Medulla oblongata (tissue), 1 donor: ENCODE measurements at regions not wholly inside any gene's neighbourhood (a gene's known extent, or its start where the extent isn't known, plus 50 kb on each side); places are given as distances from the start of the nearest gene placed in this dataset.

Source experiments
- DNase-seq: peaks from one replicate; pipeline ENCODE4 v3.0.0-alpha.2; 2015; ENCODE audit errors: extremely low spot score

DNA sequence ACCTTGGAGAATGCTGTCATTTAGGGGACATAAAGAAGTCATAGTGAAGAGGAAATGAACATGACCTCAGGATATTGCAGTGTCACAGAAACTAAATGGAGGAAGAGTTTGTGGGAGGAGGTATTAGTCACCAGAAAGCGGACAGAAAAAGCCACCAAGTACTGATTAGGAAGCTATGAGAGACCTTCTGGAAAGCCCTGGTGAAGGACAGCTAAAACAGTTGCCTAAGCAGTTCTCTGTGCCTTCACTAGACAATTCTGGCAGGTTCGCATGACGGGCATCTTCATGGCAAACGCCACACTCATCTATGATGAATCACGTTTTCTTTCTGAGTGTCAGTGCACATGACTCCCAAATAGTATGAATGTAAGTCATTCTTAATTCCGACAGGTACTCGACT lies 325.8 kb downstream of the C11orf87 start:
- DNase-seq: peak; percentile 58

- no peak for DNase-seq
Observed at GRCh38 chr11:109749476-109749875, 327.5 kb downstream of the C11orf87 start.

- no peak for DNase-seq
Observed at GRCh38 chr11:109750964-109751363, 329.0 kb downstream of the C11orf87 start.

DNA sequence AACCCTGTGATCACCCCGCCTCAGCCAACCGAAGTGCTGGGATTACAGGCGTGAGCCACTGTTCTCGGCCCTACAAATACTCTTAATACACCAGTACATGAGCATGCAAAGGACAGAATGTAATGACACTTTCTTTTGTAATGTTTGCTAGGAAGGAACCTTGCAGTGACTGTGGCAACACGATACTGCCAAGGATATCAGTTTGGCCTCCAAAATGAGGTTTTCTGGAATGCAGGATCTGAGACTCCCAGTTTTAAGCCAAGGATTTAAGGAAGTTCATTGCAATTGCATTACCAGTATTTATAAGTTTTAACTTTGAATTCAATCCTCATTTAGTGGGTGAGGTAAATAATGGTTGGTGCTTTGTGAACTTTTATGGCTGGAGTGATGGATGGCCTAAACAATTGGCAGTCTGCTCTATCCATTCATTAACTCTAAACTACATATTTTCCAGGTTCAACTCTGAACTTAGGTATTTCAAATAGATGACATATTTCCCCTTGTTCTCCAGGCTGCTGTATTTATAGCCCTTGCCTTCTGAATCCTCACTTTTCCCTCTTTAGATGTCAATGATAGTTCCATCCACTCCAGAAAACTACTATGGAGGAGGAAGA lies 330.3 kb downstream of the C11orf87 start:
- no peak for DNase-seq

DNA sequence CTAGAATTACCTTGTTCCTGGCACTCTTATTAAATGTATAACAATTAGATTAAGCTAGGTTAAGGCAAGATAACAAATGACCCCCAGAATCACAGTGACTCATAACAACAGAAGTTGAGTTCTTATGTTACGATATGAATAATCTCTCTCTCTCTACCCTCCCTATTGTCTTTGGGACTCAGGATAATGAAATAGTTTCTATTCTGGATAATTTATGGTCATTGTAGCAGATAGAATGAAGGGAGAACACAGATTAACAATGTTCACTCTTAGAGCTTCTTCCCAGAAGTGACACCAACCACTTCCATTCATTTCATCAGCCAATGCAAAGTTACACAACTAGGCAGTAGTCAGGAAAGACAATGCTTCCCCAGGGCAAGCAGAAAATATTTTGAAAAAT lies 334.5 kb downstream of the C11orf87 start:
- DNase-seq: no peak

DNA sequence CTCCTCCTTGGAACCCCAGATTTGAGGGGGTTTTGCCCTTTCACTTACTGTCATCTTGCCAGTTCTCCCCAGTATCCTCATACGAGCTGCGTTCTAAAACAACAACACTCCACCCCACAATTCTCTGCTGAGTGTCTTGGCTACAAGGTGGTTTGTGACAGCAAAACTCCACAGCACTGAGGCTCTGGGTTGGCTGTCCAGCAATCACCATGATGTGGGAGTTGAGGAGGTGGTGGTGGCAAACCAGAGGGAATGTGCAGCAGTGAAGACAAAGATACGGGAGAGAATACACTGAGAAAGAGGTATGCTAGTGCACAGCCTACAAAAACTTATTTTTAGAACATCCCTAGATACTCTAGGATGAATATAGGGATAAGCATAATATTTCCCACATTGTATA lies 335.0 kb downstream of the C11orf87 start:
- no peak for DNase-seq

DNA sequence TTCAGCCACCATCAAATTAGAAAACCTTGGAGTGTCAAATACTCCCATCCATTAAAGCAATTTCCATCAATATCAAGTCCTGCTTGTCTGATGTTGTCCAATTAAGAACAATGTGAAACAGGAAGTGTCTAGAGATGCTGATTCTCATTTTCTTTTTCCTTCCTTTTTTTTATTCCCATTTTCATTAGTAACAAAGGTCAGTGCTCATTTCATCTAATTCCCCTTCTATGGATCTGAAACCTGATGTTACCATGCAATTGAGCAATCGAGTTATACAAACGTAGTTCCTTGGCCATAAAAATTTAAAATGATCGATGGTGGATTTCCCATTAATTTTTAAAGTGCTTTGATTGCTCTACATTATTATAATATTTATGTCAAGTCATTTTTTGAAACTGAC lies 330.6 kb upstream of the ZC3H12C start:
- peak; percentile 9 for DNase-seq

DNA sequence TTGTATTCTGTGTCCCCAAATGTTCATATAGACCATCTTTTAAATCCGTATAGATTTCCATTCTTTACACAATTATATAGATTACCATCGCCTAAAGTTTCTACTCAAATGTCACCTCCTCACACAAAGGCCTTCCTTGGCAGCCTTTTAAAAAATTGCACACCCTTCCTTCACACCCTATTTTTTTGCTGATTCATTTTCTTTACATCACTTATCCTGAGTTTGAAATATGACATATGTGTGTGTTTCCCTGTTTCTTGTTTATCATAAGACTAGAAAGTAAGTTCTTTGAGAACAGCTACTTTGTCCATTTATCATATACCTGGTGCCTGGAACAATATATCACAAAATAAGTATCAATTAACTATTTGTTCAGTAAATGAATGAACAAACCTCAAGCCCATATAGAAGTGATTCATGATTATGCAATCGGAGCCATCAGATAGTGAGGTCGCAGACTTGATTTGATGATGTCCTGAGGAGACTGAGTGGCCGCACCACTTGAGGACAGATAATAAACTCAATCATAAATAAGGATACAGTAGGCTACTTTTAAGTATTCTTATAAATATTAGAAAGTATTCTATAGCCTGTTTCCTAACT lies 327.4 kb upstream of the ZC3H12C start:
- DNase-seq: no peak

DNA sequence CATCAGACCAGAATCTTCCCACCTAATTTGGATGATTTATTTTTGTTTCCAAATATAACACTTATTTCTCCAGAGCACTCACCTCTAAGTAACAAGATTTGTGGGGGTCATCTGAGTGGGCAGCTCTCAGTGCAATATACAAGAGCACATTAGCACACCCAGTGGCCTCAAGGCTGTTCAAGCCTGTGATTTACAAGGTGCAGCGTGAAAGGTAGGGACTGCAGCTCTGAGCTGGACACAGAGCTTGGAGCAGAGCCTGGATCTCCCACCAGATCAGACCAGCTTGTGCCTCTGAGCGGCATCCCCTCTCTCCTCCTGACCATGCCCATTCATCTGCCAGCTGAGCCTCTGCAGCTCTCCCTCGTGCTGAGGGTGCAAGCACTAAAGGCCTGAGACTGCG lies 323.3 kb upstream of the ZC3H12C start:
- DNase-seq: no peak

GRCh38 chr11:109770323-109770722 lies 322.9 kb upstream of the ZC3H12C start:
- DNase-seq: no peak

- DNase-seq: no peak
Observed at GRCh38 chr11:109772892-109773291, 320.3 kb upstream of the ZC3H12C start.

- no peak for DNase-seq
Observed at GRCh38 chr11:109775686-109776085, 317.5 kb upstream of the ZC3H12C start.

GRCh38 chr11:109783014-109783413 lies 310.2 kb upstream of the ZC3H12C start:
- no peak for DNase-seq

- DNase-seq: no peak
Observed at GRCh38 chr11:109783840-109784239, 309.4 kb upstream of the ZC3H12C start.

GRCh38 chr11:109784536-109784935 lies 308.7 kb upstream of the ZC3H12C start:
- no peak for DNase-seq

DNA sequence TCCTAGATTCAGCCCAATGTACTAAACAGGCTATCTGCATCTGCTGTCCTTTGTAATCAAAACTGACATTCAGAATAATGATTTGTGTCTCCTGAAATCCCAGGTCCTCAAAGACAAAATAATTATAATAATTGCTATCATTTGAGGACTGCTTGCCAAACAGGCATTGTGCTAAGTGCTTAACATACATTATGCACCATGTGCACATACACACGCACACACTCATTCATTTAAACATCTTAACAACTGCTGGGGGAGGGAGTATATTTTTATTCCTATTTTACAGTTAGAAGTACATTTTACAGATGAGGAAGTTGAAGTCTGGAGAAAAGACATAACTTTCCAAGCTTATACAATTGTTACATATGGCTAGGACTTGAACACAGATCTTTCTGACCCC lies 308.0 kb upstream of the ZC3H12C start:
- DNase-seq: no peak

- peak; percentile 4 for DNase-seq
Observed at GRCh38 chr11:109785714-109786113, 307.5 kb upstream of the ZC3H12C start.

GRCh38 chr11:109788948-109789490 lies 304.2 kb upstream of the ZC3H12C start:
- DNase-seq: no peak

DNA sequence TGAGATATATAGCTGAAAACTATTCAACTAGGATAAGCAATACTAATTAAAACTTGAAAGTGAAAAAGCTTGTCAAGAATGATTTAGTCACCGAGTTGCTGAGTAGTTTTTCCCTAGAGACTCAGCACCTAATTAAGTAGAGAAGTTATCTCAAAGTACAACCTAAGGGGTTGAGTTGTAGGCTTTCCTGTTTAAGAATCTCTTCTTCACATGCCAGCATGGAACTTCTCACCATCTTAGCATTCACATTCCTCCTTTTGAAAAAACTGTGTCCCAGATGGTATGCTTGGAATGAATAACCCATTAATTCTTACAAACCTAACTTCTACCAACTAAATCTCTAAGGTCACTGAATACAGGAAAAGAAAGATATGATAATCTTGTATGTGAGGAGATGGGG lies 303.3 kb upstream of the ZC3H12C start:
- no peak for DNase-seq

DNA sequence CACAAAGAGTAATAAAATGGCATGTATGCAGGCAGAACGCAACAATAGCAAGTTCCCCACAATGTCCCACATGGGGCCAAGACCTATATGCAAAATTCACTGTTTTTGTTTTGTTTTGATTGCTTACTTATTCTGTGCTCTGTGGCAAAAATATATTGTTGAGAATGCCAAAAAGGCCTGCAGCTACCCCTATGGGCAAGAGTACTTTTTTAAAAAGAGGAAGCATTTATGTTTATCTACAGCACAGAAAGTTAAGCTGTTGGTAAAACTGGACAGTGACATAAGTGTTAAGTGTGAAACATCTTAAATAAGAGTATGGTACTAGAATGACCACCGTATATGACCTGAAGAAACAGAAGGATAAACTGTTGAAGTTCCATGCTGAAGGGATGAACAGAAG lies 301.9 kb upstream of the ZC3H12C start:
- no peak for DNase-seq

DNA sequence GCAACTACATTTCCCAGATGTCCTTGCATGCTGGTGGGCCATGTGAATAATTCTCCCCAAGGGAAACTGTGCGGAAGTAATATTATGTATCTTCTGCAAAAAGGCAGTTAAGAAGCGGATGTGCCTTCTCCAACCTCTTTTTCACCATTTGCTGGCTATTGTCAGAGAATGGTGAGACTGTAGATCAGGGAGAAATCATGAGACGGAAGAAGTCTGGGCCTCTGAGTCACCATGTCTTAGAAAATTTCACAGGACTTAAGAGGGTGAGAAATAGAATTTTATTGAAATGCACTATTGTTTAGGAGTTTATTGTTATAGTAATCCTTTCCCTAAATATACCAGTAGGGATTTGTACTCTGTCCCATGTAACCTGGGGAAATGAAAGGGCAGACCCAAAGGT lies 298.7 kb upstream of the ZC3H12C start:
- DNase-seq: no peak

- DNase-seq: no peak
Observed at GRCh38 chr11:109795234-109795633, 298.0 kb upstream of the ZC3H12C start.

- no peak for DNase-seq
Observed at GRCh38 chr11:109796253-109796652, 296.9 kb upstream of the ZC3H12C start.

- DNase-seq: no peak
Observed at GRCh38 chr11:109798521-109798920, 294.7 kb upstream of the ZC3H12C start.
